Right lobe of liver (tissue), 6 donors: ENCODE measurements at regions not wholly inside any gene's neighbourhood (a gene's known extent, or its start where the extent isn't known, plus 50 kb on each side); places are given as distances from the start of the nearest gene placed in this dataset.

ENCODE experiments used
- ATAC-seq, 4 donors: fragments of 200-7000 bp; cut with Tn5 transposase; one replicate each; pipeline ENCODE4 v1.9.1; 2020; ENCODE audit warnings: mild to moderate bottlenecking in 4 of 4, moderate library complexity in 4 of 4
- DNase-seq, 3 donors: peaks; one replicate each; pipeline ENCODE4 v3.0.0-alpha.2; 2020
- H3K27ac ChIP-seq, 3 donors: fragments of 200-600 bp; one replicate each; pipeline ENCODE4 v1.8.0; 2022
- H3K27me3 ChIP-seq, 2 donors: fragments of 200-600 bp; one replicate each; pipeline ENCODE4 v1.8.0; 2022
- H3K36me3 ChIP-seq, 4 donors: fragments of 200-600 bp; sonication (generic) in 1 of 4; one replicate each; pipeline versions ENCODE4 v1.5.1 to v1.8.0; 2017 to 2022; ENCODE audit warnings: control low read depth in 1 of 4
- H3K4me1 ChIP-seq, 4 donors: fragments of 200-600 bp; sonication (generic) in 1 of 4; one replicate each; pipeline versions ENCODE4 v1.5.1 to v1.8.0; 2017 to 2022; ENCODE audit warnings: control low read depth in 1 of 4
- H3K4me3 ChIP-seq, 3 donors: fragments of 200-600 bp; one replicate each; pipeline ENCODE4 v1.8.0; 2022
- H3K9me3 ChIP-seq, 4 donors: fragments of 200-600 bp; sonication (generic) in 1 of 4; one replicate each; pipeline versions ENCODE4 v1.5.1 to v1.8.0; 2017 to 2022; ENCODE audit warnings: control low read depth in 1 of 4
- CTCF ChIP-seq, 4 donors: fragments of 200-600 bp in 3 of 4; fragments of 450-650 bp in 1 of 4; IDR thresholded peaks; one replicate each; pipeline versions ENCODE4 v1.5.1 to v1.8.0; 2016 to 2022; ENCODE audit warnings: antibody characterized with exemption in 4 of 4, mild to moderate bottlenecking in 2 of 4
- POLR2A ChIP-seq: fragments of 450-650 bp; IDR thresholded peaks from one replicate; pipeline ENCODE4 v1.6.1; 2017; ENCODE audit warnings: antibody characterized with exemption, mild to moderate bottlenecking
- WGBS: methylation state at CpG from one replicate; pipeline ENCODE4 v1.1.6; 2018; ENCODE audit warnings: low coverage, low lambda C conversion rate; ENCODE audit not compliant: insufficient coverage; ENCODE audit errors: missing lambda C conversion rate; 5-methylcytosine and 5-hydroxymethylcytosine counted together
- intact Hi-C, 2 donors: fragments of 100-400 bp; cut with DNase I; formaldehyde crosslinking; loops; one replicate each; pipeline versions ENCODE4 v1.11.2 to v1.14.1; 2022
- donor health status: DM: no; HTN: yes; CAD: no.
- donor health status: DM: no; HTN: no; CAD: no.
- donor health status: DM: no; HTN: no; CAD: no.
- donor health status: DM: no; HTN: yes; CAD: no.
- donor health status: DM: no; HTN: yes; CAD: no.

DNA sequence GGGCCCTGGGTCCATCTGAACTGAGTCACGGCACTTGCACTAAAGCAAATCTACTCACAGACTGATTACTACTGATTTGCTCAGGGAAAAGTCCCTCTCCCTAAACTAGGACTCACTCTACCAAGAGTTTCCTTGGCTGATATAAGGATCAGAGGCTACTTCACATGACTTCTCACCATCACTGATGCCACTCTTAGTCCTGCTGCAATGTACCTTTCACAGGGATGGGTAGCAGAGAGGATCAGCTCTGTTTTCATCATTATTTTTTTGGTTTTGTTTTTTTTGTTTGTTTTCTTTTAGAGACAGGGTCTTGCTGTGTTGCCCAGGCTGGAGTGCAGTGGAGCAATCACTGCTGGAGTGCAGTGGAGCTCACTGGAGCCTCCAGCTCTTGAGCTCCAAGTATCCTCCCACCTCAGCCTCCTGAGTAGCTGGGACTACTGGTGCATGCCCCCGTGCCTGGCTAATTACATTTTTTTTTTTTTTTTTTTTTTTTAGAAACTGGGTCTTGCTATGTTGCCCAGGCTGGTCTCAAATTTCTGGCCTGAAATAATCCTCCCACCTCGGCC lies 200.6 kb downstream of the JCAD start:
- intact Hi-C loops = no loop called here
- TF ChIP-seq POLR2A (no peak), CTCF (IDR thresholded peaks at IDR 0.05) (peak in 1 of 4 donors; percentile 1)
- DNase-seq (no peak), ATAC-seq (no peak)
- peaks cover 0 to 28% (median 10%) of the 10 kb centered on the region in 4 donors for H3K4me1 ChIP-seq
- H3K27ac ChIP-seq = no peak overlapping the region
- WGBS = 0% methylated on average over 1 of the region's 3 CpGs
- H3K36me3 ChIP-seq = no peaks in the 10 kb centered on the region
- no peaks in the 10 kb centered on the region for H3K9me3 ChIP-seq
- no peaks in the 10 kb centered on the region for H3K27me3 ChIP-seq
- no peak overlapping the region for H3K4me3 ChIP-seq

DNA sequence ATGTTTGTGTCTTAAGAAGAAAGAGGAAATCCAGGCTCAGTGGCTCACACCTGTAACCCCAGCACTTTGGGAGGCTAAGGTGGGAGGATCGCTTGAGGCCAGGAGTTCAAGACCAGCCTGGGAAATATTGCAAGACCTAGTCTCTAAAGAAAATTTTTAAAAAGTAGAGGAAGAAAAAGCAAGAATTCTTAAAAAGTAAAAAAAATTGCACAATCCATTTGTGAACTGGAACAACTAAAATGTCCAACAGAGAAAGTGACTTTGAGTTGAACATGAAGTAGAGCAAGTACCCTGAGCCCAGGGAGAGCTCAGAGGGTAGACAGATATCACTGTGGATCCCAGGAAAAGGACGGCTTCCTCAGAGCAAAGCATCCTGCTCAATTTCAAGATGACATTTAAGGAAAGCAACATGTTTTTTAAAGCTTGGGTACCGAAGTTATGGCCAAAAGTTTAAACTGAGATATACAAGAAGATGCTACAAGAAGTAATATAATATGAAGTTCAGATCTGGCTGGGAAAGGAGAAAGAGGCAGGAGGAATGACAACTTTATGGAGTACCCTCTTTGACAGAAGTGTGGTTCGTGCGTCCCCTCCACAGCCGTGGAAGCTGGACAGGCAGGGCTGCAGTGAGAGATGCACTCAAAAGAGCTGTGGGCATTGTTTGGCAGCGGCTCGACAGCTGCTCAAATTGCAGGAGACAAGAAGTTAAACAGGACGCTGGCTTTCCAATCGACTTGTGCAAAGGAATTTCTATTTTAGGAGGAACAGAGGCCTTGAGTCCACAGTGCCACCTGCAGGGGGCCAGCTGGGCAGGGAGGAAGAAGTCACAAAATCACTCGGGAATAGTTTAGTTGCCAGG lies 201.3 kb downstream of the JCAD start:
- no peak overlapping the region for H3K27ac ChIP-seq
- H3K4me3 ChIP-seq = no peak overlapping the region
- peaks cover 0 to 35% (median 13%) of the 10 kb centered on the region in 4 donors for H3K4me1 ChIP-seq
- TF ChIP-seq CTCF (IDR thresholded peaks at IDR 0.05) (peak; percentile 62 to 86 (median 82)), POLR2A (no peak)
- H3K27me3 ChIP-seq = no peaks in the 10 kb centered on the region
- intact Hi-C loops = no loop called here
- H3K36me3 ChIP-seq = no peaks in the 10 kb centered on the region
- DNase-seq (peak; percentile 72 to 77 (median 76)), ATAC-seq (peak; percentile 84 to 89 (median 87))
- WGBS = 15% methylated on average over 11 of the region's 11 CpGs
- no peaks in the 10 kb centered on the region for H3K9me3 ChIP-seq

GRCh38 chr10:29856295-29856694 lies 203.1 kb downstream of the JCAD start:
- 45% methylated on average over 3 of the region's 3 CpGs for WGBS
- ATAC-seq = no peak
- intact Hi-C loops = no loop called here

GRCh38 chr10:29853913-29854312 lies 205.5 kb downstream of the JCAD start:
- Histone ChIP-seq H3K27me3 (no peaks in the 10 kb centered on the region), H3K27ac (peak overlapping the region in 2 of 3 donors; percentile 59 to 63), H3K36me3 (no peaks in the 10 kb centered on the region), H3K4me3 (no peak overlapping the region), H3K9me3 (no peaks in the 10 kb centered on the region), H3K4me1 (peaks cover 0 to 39% (median 15%) of the 10 kb centered on the region in 4 donors)
- 28% methylated on average over 4 of the region's 4 CpGs for WGBS
- DNase-seq = peak in 1 of 3 donors; percentile 51
- TF ChIP-seq POLR2A = no peak
- TF ChIP-seq CTCF (IDR thresholded peaks at IDR 0.05) = no peak
- intact Hi-C loops = no loop called here
- ATAC-seq = peak; percentile 77 to 88 (median 84)

More at GRCh38 chr10:29856295-29856694, 203.1 kb downstream of the JCAD start:
- TF ChIP-seq CTCF (IDR thresholded peaks at IDR 0.05) (no peak), POLR2A (no peak)
- Histone ChIP-seq H3K4me3 (no peak overlapping the region), H3K27me3 (no peaks in the 10 kb centered on the region), H3K36me3 (no peaks in the 10 kb centered on the region), H3K4me1 (peaks cover 0 to 39% (median 15%) of the 10 kb centered on the region in 4 donors), H3K9me3 (no peaks in the 10 kb centered on the region), H3K27ac (no peak overlapping the region)
- no peak for DNase-seq
